ENCODE measurements at regions not wholly inside any gene's neighbourhood (a gene's known extent, or its start where the extent isn't known, plus 50 kb on each side); places are given as distances from the start of the nearest gene placed in this dataset.

- no peak for DNase-seq
- intact Hi-C loops (cut with DNase I) = no loop called here
- H3K36me3 ChIP-seq = no peaks in the 10 kb centered on the region
- H3K9me3 ChIP-seq = no peaks in the 10 kb centered on the region
- no peak overlapping the region for H3K4me3 ChIP-seq (replicated peaks in 1 of 3)
- H3K27me3 ChIP-seq = no peaks in the 10 kb centered on the region
- H3K27ac ChIP-seq = no peak overlapping the region
- H3K4me1 ChIP-seq = peaks cover 0 to 5% of the 10 kb centered on the region in 2 donors
- WGBS, 2 donors = 67 to 86% methylated on average over 2 of the region's 2 CpGs
- TF ChIP-seq CTCF (IDR thresholded peaks at IDR 0.05) = no peak
- no peak for TF ChIP-seq POLR2A (IDR thresholded peaks at IDR 0.05)
These were observed 74.3 kb upstream of the RUNX3 start for GRCh38 chr1:25004355-25004754.

GRCh38 chr1:25003457-25004190 is 73.5 kb upstream of the RUNX3 start:
- no peak overlapping the region for H3K4me3 ChIP-seq (replicated peaks in 1 of 3)
- no peak for DNase-seq
- 90 to 91% methylated on average over 7 of the region's 7 CpGs for WGBS, 2 donors
- no peak overlapping the region for H3K27ac ChIP-seq
- H3K36me3 ChIP-seq = no peaks in the 10 kb centered on the region
- H3K4me1 ChIP-seq = peaks cover 0 to 5% of the 10 kb centered on the region in 2 donors
- no peak for TF ChIP-seq CTCF (IDR thresholded peaks at IDR 0.05)
- TF ChIP-seq POLR2A (IDR thresholded peaks at IDR 0.05) = no peak
- no peaks in the 10 kb centered on the region for H3K9me3 ChIP-seq
- no peaks in the 10 kb centered on the region for H3K27me3 ChIP-seq
- intact Hi-C loops (cut with DNase I) = no loop called here

GRCh38 chr1:25003000-25003399 is 72.9 kb upstream of the RUNX3 start:
- H3K27me3 ChIP-seq = no peaks in the 10 kb centered on the region
- no peak for DNase-seq
- no peak overlapping the region for H3K4me3 ChIP-seq (replicated peaks in 1 of 3)
- WGBS, 2 donors = 91 to 100% methylated on average over 5 to 7 of the region's 7 CpGs
- intact Hi-C loops (cut with DNase I) = no loop called here
- H3K9me3 ChIP-seq = no peaks in the 10 kb centered on the region
- peaks cover 0 to 5% of the 10 kb centered on the region in 2 donors for H3K4me1 ChIP-seq
- TF ChIP-seq CTCF (IDR thresholded peaks at IDR 0.05) (no peak), POLR2A (IDR thresholded peaks at IDR 0.05) (no peak)
- H3K27ac ChIP-seq = no peak overlapping the region
- H3K36me3 ChIP-seq = no peaks in the 10 kb centered on the region

- Histone ChIP-seq H3K4me1 (no peaks in the 10 kb centered on the region), H3K4me3 (replicated peaks in 1 of 3) (no peak overlapping the region), H3K9me3 (no peaks in the 10 kb centered on the region), H3K36me3 (no peaks in the 10 kb centered on the region), H3K27ac (no peak overlapping the region), H3K27me3 (no peaks in the 10 kb centered on the region)
- WGBS, 2 donors = 73 to 87% methylated on average over 7 to 16 of the region's 17 CpGs
- no peak for DNase-seq
- TF ChIP-seq CTCF (IDR thresholded peaks at IDR 0.05) (no peak), POLR2A (IDR thresholded peaks at IDR 0.05) (no peak)
- intact Hi-C loops (cut with DNase I) = no loop called here
These were observed 71.2 kb upstream of the RUNX3 start for GRCh38 chr1:25001125-25001915.

GRCh38 chr1:24999906-25000305 is 69.8 kb upstream of the RUNX3 start:
- Histone ChIP-seq H3K27me3 (no peaks in the 10 kb centered on the region), H3K4me3 (replicated peaks in 1 of 3) (no peak overlapping the region), H3K4me1 (no peaks in the 10 kb centered on the region), H3K27ac (no peak overlapping the region), H3K36me3 (no peaks in the 10 kb centered on the region), H3K9me3 (no peaks in the 10 kb centered on the region)
- no peak for TF ChIP-seq CTCF (IDR thresholded peaks at IDR 0.05)
- no peak for TF ChIP-seq POLR2A (IDR thresholded peaks at IDR 0.05)
- intact Hi-C loops (cut with DNase I) = no loop called here
- WGBS, 2 donors = 81 to 99% methylated on average over 4 of the region's 4 CpGs
- DNase-seq = no peak

Data from thyroid gland (tissue), 4 donors.